Stimulated activated CD8-positive, alpha-beta memory T cell treated with anti-CD3 and anti-CD28 coated beads, Interleukin-4, amount 100 ng/mL, for 1 hour (primary cell): ENCODE measurements at regions not wholly inside any gene's neighbourhood (a gene's known extent, or its start where the extent isn't known, plus 50 kb on each side); places are given as distances from the start of the nearest gene placed in this dataset.

Experiments used
- DNase-seq, 2 donors: peaks; one replicate each; pipeline ENCODE4 v3.0.0-alpha.2; 2020; ENCODE audit warnings: low read depth in 2 of 2, low spot score in 1 of 2

GRCh38 chr10:128981251-128981650 lies 485.8 kb upstream of the MGMT start:
- DNase-seq = no peak

DNA sequence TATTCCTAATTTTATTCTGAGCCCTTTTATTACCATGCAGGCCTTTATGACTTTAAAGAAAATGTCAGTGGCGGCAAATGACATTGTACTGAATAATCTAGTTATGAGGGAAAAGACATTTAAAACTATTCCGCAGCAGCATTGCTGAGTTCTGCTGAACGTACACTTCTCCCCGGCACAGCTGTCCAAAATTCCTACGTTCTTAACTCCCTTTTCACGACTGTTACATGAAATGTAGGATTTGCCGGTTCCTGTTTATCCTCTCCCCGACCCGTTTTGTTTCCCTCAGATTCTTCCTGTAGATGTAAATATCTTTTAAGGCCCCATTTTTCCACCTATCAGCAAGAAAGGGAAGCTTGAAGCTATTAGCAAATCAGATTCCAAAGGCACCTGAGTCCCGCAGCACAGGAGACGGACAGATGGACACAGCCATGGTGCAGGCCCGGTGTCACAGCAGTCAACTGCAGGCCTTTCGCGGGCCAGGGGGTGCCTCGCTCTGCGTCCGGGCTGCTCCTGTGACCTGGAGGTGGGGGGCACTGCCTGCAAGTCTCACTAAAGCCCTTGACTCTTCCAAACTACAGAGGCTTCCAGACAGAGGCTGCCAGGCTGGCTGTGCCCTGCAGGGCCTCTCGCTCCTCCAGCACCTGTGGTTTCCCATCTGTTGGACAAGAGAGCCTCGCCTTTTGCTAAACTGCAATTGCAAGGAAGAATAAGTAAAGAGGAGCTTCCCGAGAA lies 485.0 kb upstream of the MGMT start:
- no peak for DNase-seq

DNA sequence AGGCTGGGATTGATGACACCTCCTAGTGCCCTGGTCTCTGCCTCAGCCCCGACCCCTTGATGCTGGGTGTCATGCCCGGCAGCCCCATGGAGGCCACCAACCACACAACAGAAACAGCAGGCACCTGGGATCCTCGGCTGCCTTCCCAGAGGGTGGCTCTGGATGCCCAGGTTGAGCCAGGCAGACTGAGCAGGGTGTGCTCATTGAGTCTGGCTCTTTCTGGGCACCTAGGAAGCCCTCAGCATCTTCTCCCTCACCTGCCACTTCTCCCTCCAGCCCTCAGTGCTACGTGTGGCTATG lies 484.5 kb upstream of the MGMT start:
- DNase-seq = no peak

GRCh38 chr10:128985036-128985435 lies 482.0 kb upstream of the MGMT start:
- DNase-seq = no peak

- DNase-seq = no peak
These were observed 476.1 kb upstream of the MGMT start for GRCh38 chr10:128990986-128991385.

DNA sequence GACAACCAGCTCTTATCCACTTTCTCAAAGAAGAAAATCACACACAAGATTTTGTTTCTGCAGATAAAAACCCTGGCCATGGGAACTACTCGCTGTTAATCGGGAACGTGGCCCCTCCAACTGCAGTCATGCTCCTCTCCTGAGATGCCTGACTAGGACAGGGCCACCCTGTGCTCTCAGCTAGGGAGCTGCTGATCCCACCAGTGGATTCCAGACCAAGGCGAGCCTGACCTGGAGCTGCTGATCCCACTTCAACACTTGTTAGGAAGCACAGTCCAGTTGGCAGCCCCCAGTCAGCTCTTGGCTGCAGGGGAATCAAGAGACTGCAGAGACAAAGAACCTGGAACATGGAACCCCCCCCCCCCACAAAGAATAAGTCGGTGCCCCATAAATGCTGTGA lies 474.3 kb upstream of the MGMT start:
- DNase-seq = no peak

- no peak for DNase-seq
These were observed 473.6 kb upstream of the MGMT start for GRCh38 chr10:128993443-128993842.

DNA sequence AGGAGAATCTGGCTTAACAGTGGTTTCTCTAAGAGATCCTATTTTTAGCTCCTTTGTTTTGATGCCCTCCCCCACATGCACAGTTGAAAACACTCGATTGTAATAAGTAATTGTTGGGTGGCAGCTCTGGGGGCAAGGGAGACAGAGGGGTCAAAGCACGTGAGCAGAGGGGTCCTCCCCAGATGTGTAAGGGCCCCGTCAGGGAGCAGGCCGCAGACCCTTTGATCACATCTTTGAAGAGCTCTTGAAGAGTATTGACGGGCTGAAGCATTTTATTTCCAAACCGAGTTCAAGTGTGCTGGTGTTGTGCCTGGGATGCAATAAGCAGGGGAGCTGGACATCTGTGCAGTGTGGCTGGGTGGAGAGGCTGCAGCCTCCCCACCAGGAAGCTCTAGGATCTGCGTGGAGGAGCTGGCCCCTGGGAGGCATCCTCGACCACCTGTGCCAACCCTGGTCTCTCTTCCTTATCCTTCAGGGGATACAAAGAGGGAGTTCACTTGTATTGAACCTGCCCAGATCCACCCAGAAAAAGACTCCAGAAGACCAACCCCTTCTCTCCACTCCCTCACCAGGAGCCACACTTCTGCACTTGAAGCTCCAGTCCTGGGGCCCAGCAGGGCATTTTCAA lies 473.0 kb upstream of the MGMT start:
- no peak for DNase-seq

GRCh38 chr10:128994598-128995143 lies 472.4 kb upstream of the MGMT start:
- DNase-seq = no peak

DNA sequence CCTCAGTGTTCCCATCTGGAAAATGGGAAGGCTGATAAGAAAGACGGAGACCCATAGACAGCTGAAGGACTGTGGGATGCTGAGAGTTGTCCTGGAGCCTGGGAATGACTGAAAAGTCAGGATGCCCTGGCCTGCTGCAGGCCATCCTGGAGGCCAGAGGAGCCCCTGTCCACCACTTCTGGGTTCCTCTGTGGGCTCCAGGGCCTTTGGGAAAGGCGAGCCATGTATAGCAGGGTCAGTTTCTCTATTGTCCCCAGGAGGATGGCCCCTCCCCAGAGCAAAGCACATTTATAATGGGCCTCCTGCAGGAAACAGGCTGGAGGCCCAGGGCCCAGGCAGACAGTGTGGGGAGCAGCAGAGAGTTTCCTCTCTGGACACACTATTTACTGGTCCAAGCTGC lies 471.4 kb upstream of the MGMT start:
- DNase-seq = no peak

DNA sequence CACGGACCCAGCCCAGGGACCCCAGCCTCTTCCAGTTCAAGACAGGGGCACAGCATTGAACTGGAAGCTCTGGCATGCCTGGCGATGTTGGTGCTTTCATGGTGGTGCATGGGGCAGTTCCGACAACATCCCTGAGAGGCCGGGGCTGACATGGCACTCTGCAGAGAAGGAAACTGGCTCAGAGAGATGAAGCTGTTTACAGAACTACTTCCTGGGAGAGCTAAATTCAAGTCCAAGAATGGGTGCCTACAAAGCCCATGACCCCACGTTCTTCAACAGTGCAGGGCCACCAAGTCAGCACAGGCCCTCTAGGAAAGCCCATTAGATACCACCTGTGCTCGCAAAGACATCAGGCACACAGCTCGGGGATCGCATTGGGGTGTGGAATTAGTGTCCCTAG lies 470.9 kb upstream of the MGMT start:
- no peak for DNase-seq

- DNase-seq = no peak
These were observed 468.8 kb upstream of the MGMT start for GRCh38 chr10:128998101-128998805.

GRCh38 chr10:129004398-129004797 lies 462.6 kb upstream of the MGMT start:
- no peak for DNase-seq

- no peak for DNase-seq
These were observed 462.0 kb upstream of the MGMT start for GRCh38 chr10:129005080-129005479.

DNA sequence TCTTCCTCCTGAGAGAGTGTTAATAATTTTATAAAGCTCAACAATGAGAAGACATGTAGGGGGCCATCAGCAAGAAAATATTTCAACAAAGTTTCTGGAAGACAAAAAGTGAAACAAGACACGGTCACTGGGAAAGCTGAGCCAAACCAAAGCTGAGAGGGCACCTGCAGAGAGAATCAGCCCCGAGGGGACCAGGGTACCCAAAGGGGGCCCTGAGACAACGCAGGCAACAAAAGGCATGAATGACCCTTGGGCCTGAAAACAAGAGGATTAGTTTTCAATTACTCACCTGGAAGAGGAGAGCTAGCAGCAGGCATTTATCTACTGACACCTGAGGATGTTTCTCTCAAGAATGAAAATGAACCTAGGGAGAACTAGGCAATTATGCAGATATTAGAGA lies 461.2 kb upstream of the MGMT start:
- DNase-seq = no peak

DNA sequence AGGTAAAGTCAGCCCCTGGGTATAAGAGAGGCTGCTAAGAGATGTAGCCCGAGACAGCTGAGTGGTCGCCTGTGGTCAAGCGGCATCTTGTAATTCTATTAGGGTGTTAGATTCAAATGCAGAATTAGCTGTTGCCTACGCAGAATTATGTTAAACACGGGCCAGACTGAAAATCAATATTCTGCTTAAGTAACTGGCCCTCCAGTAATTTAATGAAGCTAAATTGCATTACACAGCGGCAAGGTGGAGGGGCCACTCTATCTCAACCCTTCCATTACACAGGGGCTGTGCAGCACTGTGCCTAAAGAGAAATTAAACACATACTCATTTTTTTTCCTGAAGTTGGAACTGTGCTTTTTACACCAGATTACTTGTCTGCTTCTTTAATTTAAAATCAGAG lies 448.5 kb upstream of the MGMT start:
- DNase-seq = no peak

- DNase-seq = no peak
These were observed 446.2 kb upstream of the MGMT start for GRCh38 chr10:129020651-129021330.

DNA sequence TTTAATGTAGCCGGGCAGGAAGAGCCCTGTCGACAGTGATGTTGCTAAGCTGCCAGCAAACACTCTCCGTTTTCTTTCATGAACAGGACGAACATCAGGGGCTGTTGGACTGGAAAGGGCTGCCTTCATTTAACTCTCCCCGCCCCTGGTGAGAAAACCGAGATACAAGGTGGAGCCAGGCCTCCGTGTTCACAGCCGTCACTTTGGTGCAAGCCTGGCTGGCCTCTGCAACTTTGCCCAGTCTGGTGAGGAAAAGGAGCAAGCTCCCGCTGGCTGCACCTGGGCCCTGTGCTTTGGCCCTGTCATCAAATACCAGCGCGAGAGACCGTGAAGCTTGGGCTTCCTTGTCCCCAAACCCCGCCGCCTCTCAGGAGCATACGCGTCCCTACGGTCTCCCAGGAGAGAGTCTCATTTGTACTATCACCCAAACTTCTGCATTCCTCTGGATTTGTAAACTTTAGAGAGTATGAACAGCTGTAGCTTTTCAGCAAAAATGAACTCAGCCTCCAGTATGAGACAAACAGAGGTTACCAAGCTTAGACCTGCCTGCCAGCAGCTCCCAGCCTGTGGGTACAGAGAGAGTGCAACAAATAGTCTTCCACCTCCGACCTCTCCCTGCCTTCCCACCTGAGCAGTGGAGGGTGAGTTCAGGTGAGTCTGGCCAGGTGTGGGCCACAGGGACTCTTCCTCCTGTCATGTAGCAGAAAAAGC lies 445.3 kb upstream of the MGMT start:
- no peak for DNase-seq

- no peak for DNase-seq
These were observed 444.0 kb upstream of the MGMT start for GRCh38 chr10:129023082-129023481.

- DNase-seq = no peak
These were observed 443.0 kb upstream of the MGMT start for GRCh38 chr10:129024046-129024445.

- DNase-seq = no peak
These were observed 441.3 kb upstream of the MGMT start for GRCh38 chr10:129025787-129026186.
